A673 (cell line): ENCODE measurements at regions not wholly inside any gene's neighbourhood (a gene's known extent, or its start where the extent isn't known, plus 50 kb on each side); places are given as distances from the start of the nearest gene placed in this dataset.

Experiments
- BruUV-seq: library from RNA; stranded (reverse); fragments of 400-500 nt; replicated peaks from 2 replicates; lab custom pipeline; 2021; lab: Mats Ljungman, UMichigan
- CTCF ChIA-PET: fragments of 300-600 bp; sonication (Branson Sonifier 250); formaldehyde crosslinking; loops from one replicate; lab custom pipeline; 2022; ENCODE audit warnings: antibody characterized with exemption; lab: Charles Lee
- POLR2A ChIA-PET: fragments of 300-600 bp; sonication (Branson Sonifier 250); formaldehyde crosslinking; loops from one replicate; lab custom pipeline; 2022; ENCODE audit warnings: antibody characterized with exemption; ENCODE audit not compliant: low non-redundant PET; lab: Charles Lee
- DNase-seq: peaks from one replicate; pipeline ENCODE4 v3.0.0-alpha.2; 2015; ENCODE audit warnings: low spot score
- H3K27ac ChIP-seq: fragments of 200-600 bp; sonication (generic); 2 replicates; pipeline ENCODE4 v1.5.1; 2016; ENCODE audit warnings: mixed run types, low read depth, mild to moderate bottlenecking, mixed read lengths, antibody characterized with exemption, low read length; ENCODE audit not compliant: poor library complexity, severe bottlenecking
- H3K27me3 ChIP-seq: fragments of 200-600 bp; sonication (generic); replicated peaks from 2 replicates; pipeline ENCODE4 v1.6.1; 2017; ENCODE audit warnings: mixed run types, low read depth, mild to moderate bottlenecking, mixed read lengths, antibody characterized with exemption, low read length; ENCODE audit not compliant: insufficient read depth, poor library complexity
- H3K36me3 ChIP-seq: fragments of 200-600 bp; sonication (generic); 2 replicates; pipeline ENCODE4 v1.6.1; 2016; ENCODE audit warnings: mixed run types, mild to moderate bottlenecking, mixed read lengths, antibody characterized with exemption, low read length; ENCODE audit not compliant: insufficient read depth, poor library complexity, severe bottlenecking
- H3K4me1 ChIP-seq: fragments of 200-600 bp; sonication (generic); 2 replicates; pipeline ENCODE4 v1.6.1; 2017; ENCODE audit warnings: mixed run types, mild to moderate bottlenecking, mixed read lengths, antibody characterized with exemption, low read length; ENCODE audit not compliant: insufficient read depth, poor library complexity, severe bottlenecking
- H3K4me3 ChIP-seq: fragments of 200-600 bp; sonication (generic); 2 replicates; pipeline ENCODE4 v1.5.1; 2016; ENCODE audit warnings: low read depth, mixed run types, mild to moderate bottlenecking, mixed read lengths, low read length; ENCODE audit not compliant: poor library complexity, severe bottlenecking
- H3K9me3 ChIP-seq: fragments of 200-600 bp; sonication (generic); 2 replicates; pipeline ENCODE4 v1.6.1; 2016; ENCODE audit warnings: mixed run types, low read depth, mild to moderate bottlenecking, mixed read lengths, antibody characterized with exemption, low read length; ENCODE audit not compliant: poor library complexity, severe bottlenecking
- EZH2 ChIP-seq: fragments of 200-600 bp; sonication (generic); IDR thresholded peaks from 2 replicates; pipeline ENCODE4 v1.6.1; 2017; ENCODE audit warnings: borderline replicate concordance, low read depth, mild to moderate bottlenecking, mixed read lengths, antibody characterized with exemption, low read length; ENCODE audit not compliant: poor library complexity, severe bottlenecking
- intact Hi-C: fragments of 100-400 bp; cut with micrococcal nuclease; formaldehyde crosslinking; loops from one replicate; pipeline ENCODE4 v1.10.0; 2022; ENCODE audit not compliant: unreplicated experiment
- TF ChIP-seq, protein P1 (sequence below): fragments of 300-800, 200-600 bp; sonication (generic); conservative IDR thresholded peaks from 2 replicates; pipeline ENCODE4 v1.5.1; 2017; ENCODE audit warnings: low read depth, mild to moderate bottlenecking, antibody characterized with exemption, low read length, moderate library complexity, mixed read lengths

DNA sequence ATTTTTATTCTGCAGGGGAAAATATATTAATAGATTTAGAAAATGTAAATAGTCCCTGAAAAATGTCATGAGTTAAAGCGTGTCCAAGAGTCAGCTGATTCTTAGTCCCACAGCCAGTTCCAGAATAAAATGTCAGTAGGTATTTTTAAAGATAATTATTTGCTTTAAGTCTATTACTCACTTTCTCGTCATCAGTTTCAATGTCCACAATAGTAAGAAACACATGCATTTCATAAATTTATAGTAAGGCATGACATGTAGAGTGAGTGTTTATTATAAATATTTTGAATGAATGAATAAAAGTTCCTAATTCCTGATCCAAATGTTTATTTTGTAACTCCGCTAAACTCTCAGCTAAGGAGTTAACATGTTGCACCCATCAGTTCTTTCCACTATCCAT, 1044.0 kb upstream of the PIK3C3 start:
- no peaks in the 10 kb centered on the region for H3K27me3 ChIP-seq
- H3K4me3 ChIP-seq, result no peak overlapping the region
- POLR2A ChIA-PET, result no interaction called here
- TF ChIP-seq EZH2, result no peak
- TF ChIP-seq, protein P1, sequence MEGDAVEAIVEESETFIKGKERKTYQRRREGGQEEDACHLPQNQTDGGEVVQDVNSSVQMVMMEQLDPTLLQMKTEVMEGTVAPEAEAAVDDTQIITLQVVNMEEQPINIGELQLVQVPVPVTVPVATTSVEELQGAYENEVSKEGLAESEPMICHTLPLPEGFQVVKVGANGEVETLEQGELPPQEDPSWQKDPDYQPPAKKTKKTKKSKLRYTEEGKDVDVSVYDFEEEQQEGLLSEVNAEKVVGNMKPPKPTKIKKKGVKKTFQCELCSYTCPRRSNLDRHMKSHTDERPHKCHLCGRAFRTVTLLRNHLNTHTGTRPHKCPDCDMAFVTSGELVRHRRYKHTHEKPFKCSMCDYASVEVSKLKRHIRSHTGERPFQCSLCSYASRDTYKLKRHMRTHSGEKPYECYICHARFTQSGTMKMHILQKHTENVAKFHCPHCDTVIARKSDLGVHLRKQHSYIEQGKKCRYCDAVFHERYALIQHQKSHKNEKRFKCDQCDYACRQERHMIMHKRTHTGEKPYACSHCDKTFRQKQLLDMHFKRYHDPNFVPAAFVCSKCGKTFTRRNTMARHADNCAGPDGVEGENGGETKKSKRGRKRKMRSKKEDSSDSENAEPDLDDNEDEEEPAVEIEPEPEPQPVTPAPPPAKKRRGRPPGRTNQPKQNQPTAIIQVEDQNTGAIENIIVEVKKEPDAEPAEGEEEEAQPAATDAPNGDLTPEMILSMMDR, result no peak
- CTCF ChIA-PET, result no interaction called here
- H3K4me1 ChIP-seq, result no peaks in the 10 kb centered on the region
- H3K9me3 ChIP-seq, result no peaks in the 10 kb centered on the region
- BruUV-seq, result no TSS peak
- intact Hi-C loops, result no loop called here
- DNase-seq, result no peak
- H3K36me3 ChIP-seq, result no peaks in the 10 kb centered on the region
- no peak overlapping the region for H3K27ac ChIP-seq

DNA sequence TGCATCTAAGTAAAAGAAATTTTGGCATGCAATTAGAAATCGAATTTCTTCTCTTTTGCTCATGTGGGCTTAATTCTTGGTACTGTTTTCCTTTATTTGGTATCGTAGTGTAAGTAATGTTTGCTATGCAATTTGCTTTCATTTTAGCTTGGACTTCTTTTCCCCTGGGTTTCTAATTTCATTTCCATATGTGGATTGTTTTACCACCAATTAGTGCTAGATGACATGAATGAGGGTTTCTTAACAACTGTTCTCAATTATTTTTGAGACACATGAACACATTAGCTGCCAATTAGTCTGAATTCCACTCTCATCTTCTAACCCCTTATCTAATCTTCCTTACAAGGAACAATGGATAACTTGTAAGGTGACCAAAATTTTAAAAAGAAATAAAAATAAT, 1047.2 kb upstream of the PIK3C3 start:
- POLR2A ChIA-PET, result no interaction called here
- TF ChIP-seq, protein P1, result no peak
- TF ChIP-seq EZH2, result no peak
- no peak for DNase-seq
- Histone ChIP-seq H3K9me3 (no peaks in the 10 kb centered on the region), H3K4me3 (no peak overlapping the region), H3K27me3 (peaks cover 4% of the 10 kb centered on the region), H3K27ac (no peak overlapping the region), H3K36me3 (no peaks in the 10 kb centered on the region), H3K4me1 (no peaks in the 10 kb centered on the region)
- BruUV-seq, result no TSS peak
- CTCF ChIA-PET, result no interaction called here
- intact Hi-C loops, result no loop called here

DNA sequence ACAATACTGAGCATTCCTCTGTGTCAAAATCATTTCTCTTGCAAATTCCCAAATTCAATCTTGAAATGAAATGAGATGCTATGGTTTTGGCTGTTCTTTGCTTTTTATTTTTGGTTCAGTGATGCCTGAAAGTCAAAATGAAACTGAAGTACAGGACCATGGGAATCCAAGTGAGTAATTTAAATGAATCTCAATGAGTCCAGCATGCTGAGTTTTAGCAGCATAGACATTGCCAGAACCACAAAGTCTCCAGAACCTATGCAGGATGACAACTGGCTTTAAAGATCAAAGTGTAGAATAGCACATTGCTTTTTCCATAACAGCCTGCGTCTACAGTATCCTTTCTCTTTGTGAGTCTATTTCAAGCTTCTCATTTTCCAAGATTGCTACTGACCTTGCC, 1050.7 kb upstream of the PIK3C3 start:
- H3K27ac ChIP-seq, result no peak overlapping the region
- ChIA-PET CTCF (no interaction called here), POLR2A (no interaction called here)
- peaks cover 4% of the 10 kb centered on the region for H3K27me3 ChIP-seq
- TF ChIP-seq, protein P1, result no peak
- no peak for TF ChIP-seq EZH2
- no peaks in the 10 kb centered on the region for H3K9me3 ChIP-seq
- DNase-seq, result no peak
- BruUV-seq, result no TSS peak
- H3K4me1 ChIP-seq, result no peaks in the 10 kb centered on the region
- intact Hi-C loops, result no loop called here
- H3K36me3 ChIP-seq, result no peaks in the 10 kb centered on the region
- H3K4me3 ChIP-seq, result no peak overlapping the region
